ENCODE measurements at regions not wholly inside any gene's neighbourhood (a gene's known extent, or its start where the extent isn't known, plus 50 kb on each side); places are given as distances from the start of the nearest gene placed in this dataset.
"Not testable (repeated sequence)": the region's sequence is repeated elsewhere in the genome, so short reads cannot be mapped to it uniquely, and the experiment has no call there.

DNA sequence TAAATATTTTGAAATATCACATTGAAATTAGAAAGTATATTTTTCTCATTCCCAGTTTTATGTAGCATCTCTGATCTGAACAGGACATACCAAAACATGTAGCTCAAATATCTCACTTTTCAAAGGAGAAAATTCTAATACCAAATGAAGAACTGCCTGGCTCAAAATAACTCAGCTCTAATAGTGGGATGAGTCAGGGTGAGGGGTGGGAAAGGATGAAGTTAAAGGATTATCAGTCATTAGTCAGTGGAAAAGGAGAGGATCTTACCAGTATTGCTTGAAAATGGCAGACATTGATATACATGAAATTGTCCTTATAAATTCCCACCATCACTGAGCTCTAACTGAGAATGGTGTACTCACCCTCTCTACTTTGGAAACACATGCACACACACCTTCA lies 803.2 kb downstream of the RAPGEF2 start:
- in situ Hi-C loops (cut with HindIII; ENCODE audit: low sequenced_read_pairs), result no loop called here

GRCh38 chr4:159906517-159906916 lies 803.6 kb downstream of the RAPGEF2 start:
- in situ Hi-C loops (cut with HindIII; ENCODE audit: low sequenced_read_pairs), result no loop called here

- in situ Hi-C loops (cut with HindIII; ENCODE audit: low sequenced_read_pairs), result no loop called here
These were observed 807.8 kb downstream of the RAPGEF2 start for GRCh38 chr4:159910721-159911120.

- in situ Hi-C loops (cut with HindIII; ENCODE audit: low sequenced_read_pairs), result no loop called here
These were observed 819.2 kb downstream of the RAPGEF2 start for GRCh38 chr4:159922119-159922518.

DNA sequence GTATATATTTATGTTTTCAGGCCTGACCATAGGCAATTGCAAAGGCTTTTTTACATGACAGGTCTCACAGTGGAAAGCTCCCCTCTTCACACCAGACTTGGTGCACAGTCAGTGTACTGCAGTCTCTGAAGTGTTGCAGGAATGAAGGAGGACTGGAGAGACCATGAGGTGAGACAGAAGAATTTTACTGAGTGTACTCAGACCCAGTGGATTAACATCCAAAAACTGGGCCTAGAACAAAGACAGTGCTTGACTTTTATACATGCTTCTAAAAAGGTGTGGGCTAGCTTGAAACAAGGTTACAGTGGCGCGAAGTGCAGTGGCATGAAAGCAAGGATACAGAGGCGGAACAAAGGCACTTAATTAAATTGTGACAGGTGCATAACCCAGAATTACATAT lies 822.9 kb downstream of the RAPGEF2 start:
- in situ Hi-C loops (cut with HindIII; ENCODE audit: low sequenced_read_pairs), result no loop called here

- in situ Hi-C loops (cut with HindIII; ENCODE audit: low sequenced_read_pairs), result no loop called here
These were observed 824.0 kb downstream of the RAPGEF2 start for GRCh38 chr4:159926871-159927270.

DNA sequence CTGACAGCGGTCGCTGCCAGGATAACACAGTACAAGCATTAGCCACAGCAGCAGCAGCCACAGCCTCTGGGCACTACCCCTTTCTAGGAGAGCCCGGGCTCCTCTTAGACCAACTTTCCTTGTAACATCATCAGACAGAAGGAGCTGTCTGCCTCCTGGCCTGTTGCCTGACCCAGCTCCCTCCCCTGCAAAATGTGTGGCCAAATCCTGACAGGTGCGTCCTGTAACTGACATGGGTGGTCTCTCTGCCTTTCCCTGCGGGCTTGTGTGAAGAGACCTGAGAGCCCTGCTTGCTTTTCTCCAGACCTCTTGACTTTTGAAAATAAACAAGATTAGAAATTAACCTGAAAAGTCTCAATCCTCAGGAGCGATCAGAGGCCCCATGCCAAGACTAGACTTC lies 824.9 kb downstream of the RAPGEF2 start:
- in situ Hi-C loops (cut with HindIII; ENCODE audit: low sequenced_read_pairs), result no loop called here

DNA sequence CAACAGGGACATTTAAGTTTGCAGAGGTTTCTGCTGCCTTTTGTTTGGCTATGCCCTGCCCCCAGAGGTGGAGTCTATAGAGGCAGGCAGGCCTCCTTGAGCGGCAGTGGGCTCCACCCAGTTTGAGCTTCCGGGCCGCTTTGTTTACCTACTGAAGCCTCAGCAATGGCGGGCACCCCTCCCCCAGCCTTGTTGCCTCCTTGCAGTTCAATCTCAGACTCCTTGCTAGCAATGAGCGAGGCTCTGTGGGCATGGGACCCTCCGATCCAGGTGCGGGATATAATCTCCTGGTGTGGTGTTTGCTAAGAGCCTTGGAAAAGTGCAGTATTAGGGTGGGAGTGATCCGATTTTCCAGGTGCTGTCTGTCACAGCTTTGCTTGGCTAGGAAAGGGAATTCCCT lies 831.7 kb downstream of the RAPGEF2 start:
- in situ Hi-C loops (cut with HindIII; ENCODE audit: low sequenced_read_pairs), result not testable (repeated sequence)

DNA sequence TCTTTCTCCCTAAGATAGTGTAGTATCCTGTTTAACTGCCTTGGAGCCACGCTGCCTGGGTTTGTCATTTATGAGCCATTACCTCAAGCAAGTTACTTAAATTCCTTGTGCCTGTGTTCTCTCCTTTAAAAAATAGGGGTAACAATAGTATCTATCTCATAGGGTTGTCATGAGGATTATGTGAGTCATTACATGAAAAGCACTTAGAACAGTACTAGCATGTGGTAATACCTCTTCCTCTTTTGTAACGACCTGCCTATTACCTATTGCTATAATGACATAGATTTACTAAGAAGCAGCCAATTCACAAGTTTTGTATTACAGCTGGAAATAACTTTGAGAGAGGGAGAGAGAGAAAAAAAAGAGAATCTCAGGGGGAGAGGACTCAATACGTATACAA lies 834.7 kb downstream of the RAPGEF2 start:
- in situ Hi-C loops (cut with HindIII; ENCODE audit: low sequenced_read_pairs), result no loop called here

DNA sequence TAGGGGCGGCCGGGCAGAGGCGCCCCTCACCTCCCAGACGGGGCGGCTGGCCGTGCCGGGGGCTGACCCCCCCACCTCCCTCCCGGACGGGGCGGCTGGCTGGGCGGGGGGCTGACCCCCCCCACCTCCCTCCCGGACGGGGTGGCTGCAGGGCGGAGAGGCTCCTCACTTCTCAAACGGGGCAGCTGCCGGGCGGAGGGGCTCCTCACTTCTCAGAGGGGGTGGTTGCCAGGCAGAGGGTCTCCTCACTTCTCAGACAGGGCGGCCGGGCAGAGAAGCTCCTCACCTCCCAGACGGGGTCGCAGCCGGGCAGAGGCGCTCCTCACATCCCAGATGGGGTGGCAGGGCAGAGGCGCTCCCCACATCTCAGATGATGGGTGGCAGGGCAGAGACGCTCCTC lies 836.8 kb downstream of the RAPGEF2 start:
- in situ Hi-C loops (cut with HindIII; ENCODE audit: low sequenced_read_pairs), result not testable (repeated sequence)

- in situ Hi-C loops (cut with HindIII; ENCODE audit: low sequenced_read_pairs), result no loop called here
These were observed 838.2 kb downstream of the RAPGEF2 start for GRCh38 chr4:159941076-159941475.

DNA sequence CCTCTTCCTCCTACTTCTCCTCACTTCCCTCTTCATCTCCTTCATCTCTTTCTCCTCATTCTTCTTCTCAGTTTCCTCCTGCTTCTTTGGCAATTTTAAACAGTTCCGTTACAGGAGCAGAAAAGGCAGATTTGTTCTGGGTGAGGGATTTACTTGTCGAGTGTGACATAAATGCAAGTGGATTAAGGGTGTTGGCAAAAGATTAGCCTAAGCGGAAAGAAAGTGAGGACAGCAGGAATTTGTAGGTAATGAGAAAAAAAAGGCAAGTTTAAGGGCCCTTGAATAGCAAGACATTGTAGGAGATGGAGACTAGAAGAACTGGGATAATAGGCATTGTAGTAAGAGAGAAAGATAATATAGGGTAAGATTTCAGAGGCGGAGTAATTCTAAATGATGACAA lies 841.6 kb downstream of the RAPGEF2 start:
- in situ Hi-C loops (cut with HindIII; ENCODE audit: low sequenced_read_pairs), result no loop called here

GRCh38 chr4:159946983-159947615 lies 844.2 kb downstream of the RAPGEF2 start:
- in situ Hi-C loops (cut with HindIII; ENCODE audit: low sequenced_read_pairs), result no loop called here

DNA sequence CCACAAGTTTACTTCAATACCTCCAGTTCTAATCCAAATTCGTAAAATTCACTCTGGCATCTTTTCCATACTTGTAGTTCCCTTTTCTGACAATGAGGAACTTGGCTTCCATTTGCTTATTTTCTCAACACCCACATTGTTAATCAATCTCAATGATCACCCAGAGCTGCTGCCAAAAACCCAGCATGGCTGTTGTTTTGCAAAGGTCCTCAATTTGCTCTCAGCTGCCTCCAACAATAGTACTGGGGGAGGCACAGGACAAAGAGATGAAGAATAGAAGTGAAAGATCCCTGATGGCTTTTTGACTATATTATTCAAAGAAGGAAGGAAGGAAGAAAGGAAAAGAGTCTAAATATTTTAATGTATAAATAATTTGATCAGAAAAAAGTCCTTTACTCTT lies 847.8 kb downstream of the RAPGEF2 start:
- in situ Hi-C loops (cut with HindIII; ENCODE audit: low sequenced_read_pairs), result no loop called here

GRCh38 chr4:159966746-159967145 lies 863.9 kb downstream of the RAPGEF2 start:
- in situ Hi-C loops (cut with HindIII; ENCODE audit: low sequenced_read_pairs), result no loop called here

DNA sequence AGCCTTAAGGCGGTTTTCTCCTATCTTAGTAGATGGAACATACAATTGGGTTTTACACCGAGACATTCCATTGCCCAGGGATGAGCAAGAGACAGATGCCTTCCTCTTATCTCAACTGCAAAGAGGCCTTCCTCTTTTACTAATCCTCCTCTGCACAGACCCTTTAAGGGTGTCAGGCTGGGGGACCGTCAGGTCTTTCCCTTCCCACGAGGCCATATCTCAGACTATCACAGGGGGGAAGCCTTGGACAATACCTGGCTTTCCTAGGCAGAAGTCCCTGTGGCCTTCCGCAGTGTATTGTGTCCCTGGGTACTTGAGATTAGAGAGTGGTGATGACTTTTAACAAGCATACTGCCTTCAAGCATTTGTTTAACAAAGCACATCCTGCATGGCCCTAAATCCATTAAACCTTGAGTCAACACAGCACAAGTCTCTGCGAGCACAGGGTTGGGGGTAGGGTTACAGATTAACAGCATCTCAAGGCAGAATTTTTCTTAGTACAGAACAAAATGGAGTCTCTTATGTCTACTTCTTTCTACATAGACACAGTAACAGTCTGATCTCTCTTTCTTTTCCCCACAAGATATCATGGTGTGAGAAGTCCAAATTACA lies 874.1 kb downstream of the RAPGEF2 start:
- in situ Hi-C loops (cut with HindIII; ENCODE audit: low sequenced_read_pairs), result not testable (repeated sequence)

- in situ Hi-C loops (cut with HindIII; ENCODE audit: low sequenced_read_pairs), result no loop called here
These were observed 875.2 kb downstream of the RAPGEF2 start for GRCh38 chr4:159977907-159978617.

DNA sequence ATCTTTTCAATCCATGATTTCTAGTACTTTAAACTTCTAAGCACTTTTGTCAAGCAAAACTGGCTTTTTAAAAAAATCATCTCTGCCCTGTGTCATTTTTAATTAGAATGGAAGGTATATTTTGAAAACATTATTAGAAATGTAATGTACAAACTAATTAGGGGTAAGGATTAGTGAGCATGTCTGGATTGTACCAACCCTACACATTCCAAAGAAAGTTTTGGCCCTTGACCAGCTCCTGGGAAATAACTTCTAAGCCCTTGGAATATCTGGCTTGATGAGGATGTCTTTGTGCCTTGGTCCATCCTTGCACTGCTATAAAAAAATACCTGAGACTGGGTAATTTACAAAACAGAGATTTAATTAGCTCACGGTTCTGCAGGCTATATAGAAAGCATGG lies 876.5 kb downstream of the RAPGEF2 start:
- in situ Hi-C loops (cut with HindIII; ENCODE audit: low sequenced_read_pairs), result no loop called here

DNA sequence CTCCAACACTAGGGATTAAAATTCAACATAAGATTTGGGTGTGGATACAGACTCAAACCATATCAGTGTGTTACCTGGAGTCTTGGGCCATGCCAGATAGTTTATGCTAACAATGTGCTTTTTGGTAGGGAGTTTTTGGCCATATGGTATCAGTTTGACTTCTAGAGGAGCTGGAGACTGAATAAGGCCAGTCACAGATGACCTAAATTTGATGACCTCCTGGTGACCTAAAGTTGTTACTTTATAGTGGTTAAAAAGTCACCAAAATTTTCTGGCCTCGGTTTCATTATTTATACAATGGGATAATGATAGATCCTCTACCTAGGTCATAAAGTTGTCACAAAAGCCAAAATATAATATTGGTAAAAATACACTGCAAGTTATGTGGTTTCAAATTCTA lies 877.1 kb downstream of the RAPGEF2 start:
- in situ Hi-C loops (cut with HindIII; ENCODE audit: low sequenced_read_pairs), result no loop called here

DNA sequence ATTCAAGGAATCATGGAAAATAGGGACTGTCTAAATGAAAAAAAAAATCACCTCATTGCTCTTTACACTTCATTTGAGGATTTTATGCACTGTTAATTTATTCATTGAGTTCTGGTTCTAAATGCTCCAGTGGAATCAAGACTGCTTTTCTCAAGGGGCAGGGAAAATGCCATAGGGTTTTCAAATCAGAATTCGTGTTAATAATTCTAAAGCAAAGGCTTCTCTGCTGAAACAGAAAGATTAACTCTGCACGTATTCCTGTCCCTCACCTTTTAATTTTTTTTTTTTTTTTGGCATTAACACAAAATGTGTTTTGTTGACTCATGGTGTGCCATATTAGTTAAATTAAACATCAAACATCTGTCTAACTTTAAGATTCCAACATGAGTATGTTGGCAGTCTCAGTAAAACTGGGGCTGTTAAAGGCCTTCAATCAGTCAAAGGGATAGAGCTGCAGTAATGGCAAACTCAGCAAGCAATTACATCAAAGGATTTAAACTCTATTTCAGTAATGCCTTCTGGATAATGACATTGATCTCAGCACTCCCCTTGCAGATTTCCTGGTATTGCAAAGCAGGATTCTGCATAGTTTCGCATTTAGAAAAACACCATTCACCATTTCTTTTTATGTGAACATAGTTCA lies 878.1 kb downstream of the RAPGEF2 start:
- in situ Hi-C loops (cut with HindIII; ENCODE audit: low sequenced_read_pairs), result no loop called here

DNA sequence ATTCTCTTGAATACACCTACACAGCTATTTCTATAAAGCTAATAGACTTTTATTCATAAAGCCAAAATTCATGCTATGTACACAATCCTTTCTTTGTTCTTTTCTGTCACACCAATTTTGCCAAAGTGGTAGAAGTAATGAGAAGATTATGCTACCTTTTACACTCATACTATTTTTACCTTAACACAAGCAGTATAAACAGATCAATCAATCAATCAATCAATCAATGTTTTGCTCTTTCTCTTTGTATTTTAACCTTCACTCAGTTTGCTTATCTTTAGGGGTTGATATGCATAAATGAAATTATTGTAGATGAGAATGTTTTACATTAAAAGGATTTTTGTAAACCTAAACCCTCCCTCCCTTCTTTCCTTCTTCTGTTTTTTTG lies 878.6 kb downstream of the RAPGEF2 start:
- in situ Hi-C loops (cut with HindIII; ENCODE audit: low sequenced_read_pairs), result no loop called here

- in situ Hi-C loops (cut with HindIII; ENCODE audit: low sequenced_read_pairs), result no loop called here
These were observed 880.2 kb downstream of the RAPGEF2 start for GRCh38 chr4:159983082-159983481.

Measured in endothelial cell of hepatic sinusoid (primary cell).